HepG2 (cell line): ENCODE measurements at regions not wholly inside any gene's neighbourhood (a gene's known extent, or its start where the extent isn't known, plus 50 kb on each side); places are given as distances from the start of the nearest gene placed in this dataset.

ENCODE experiments used
- ATAC-seq: fragments of 200-7000 bp; cut with Tn5 transposase; 3 replicates; pipeline ENCODE4 v1.9.1; 2020; ENCODE audit warnings: mild to moderate bottlenecking, moderate library complexity
- BruUV-seq: library from RNA; stranded (reverse); fragments of 400-500 nt; replicated peaks from 2 replicates; lab custom pipeline; 2021; lab: Mats Ljungman, UMichigan
- CTCF ChIA-PET: fragments of 300-600 bp; formaldehyde crosslinking; extraction: SDS; loops from one replicate; lab custom pipeline; 2021; ENCODE audit warnings: low total read pairs, inconsistent platforms, low intra/inter-chr PET ratio; lab: Yijun Ruan, JAX
- POLR2A ChIA-PET: fragments of 350-600 bp; sonication (Branson Sonifier 250); formaldehyde crosslinking; loops from one replicate; lab custom pipeline; 2020; ENCODE audit warnings: antibody characterized with exemption, inconsistent platforms; lab: Yijun Ruan, JAX
- DNase-seq: peaks from one replicate; pipeline ENCODE4 v3.0.0-alpha.2; 2015; ENCODE audit warnings: low spot score
- FAIRE-seq: peaks from 3 replicates; lab custom pipeline; 2011; peaks lifted over from hg19 to GRCh38; lab: Jason Lieb, UNC
- H2AFZ ChIP-seq: one replicate; pipeline ENCODE4 v1.6.1; 2011; ENCODE audit warnings: low read length, inconsistent platforms
- H3K27ac ChIP-seq: fragments of 300-600 bp; 3 replicates; pipeline ENCODE4 v1.8.0; 2011; ENCODE audit warnings: mixed run types, mild to moderate bottlenecking, mixed read lengths, low read length, inconsistent platforms; ENCODE audit not compliant: insufficient read depth; ENCODE audit errors: extremely low read length
- H3K27me3 ChIP-seq, 2 experiments: fragments of 200-600 bp in 1 of 2; 2 replicates in 1 of 2; 3 replicates in 1 of 2; pipeline versions ENCODE4 v1.6.0 to v1.8.0; 2011; ENCODE audit warnings: low read length in 2 of 2, mild to moderate bottlenecking in 2 of 2, moderate library complexity in 2 of 2, inconsistent platforms in 1 of 2; ENCODE audit not compliant: insufficient read depth in 2 of 2, control insufficient read depth in 1 of 2
- H3K36me3 ChIP-seq, 2 experiments: fragments of 200-600 bp in 1 of 2; replicated peaks in 1 of 2; 2 replicates in 1 of 2; 3 replicates in 1 of 2; pipeline versions ENCODE4 v1.5.1 to v1.8.0; 2011; ENCODE audit warnings: low read length in 2 of 2, inconsistent platforms in 1 of 2; ENCODE audit not compliant: insufficient read depth in 2 of 2, control insufficient read depth in 1 of 2
- H3K4me1 ChIP-seq: 2 replicates; pipeline ENCODE4 v1.5.1; 2012; ENCODE audit warnings: low read length, inconsistent platforms; ENCODE audit not compliant: insufficient read depth
- H3K4me2 ChIP-seq: 2 replicates; pipeline ENCODE4 v1.6.0; 2011; ENCODE audit warnings: low read depth, low read length, inconsistent platforms
- H3K4me3 ChIP-seq, 3 experiments: fragments of 200-600 bp in 1 of 3; sonication (generic), shearing (Covaris generic) in 1 of 3; replicated peaks in 1 of 3; 2 replicates each; pipeline ENCODE4 v1.5.1; 2011 to 2016; ENCODE audit warnings: low read length in 3 of 3, inconsistent platforms in 2 of 3, low read depth in 2 of 3, mild to moderate bottlenecking in 2 of 3, control low read depth in 1 of 3, mixed read lengths in 1 of 3; ENCODE audit not compliant: insufficient read depth in 1 of 3
- H3K79me2 ChIP-seq: one replicate; pipeline ENCODE4 v1.6.1; 2011; ENCODE audit warnings: low read length, inconsistent platforms; ENCODE audit not compliant: insufficient read depth
- H3K9ac ChIP-seq: 2 replicates; pipeline ENCODE4 v1.6.0; 2011; ENCODE audit warnings: mild to moderate bottlenecking, low read depth, low read length, inconsistent platforms; ENCODE audit not compliant: insufficient read depth
- H3K9me3 ChIP-seq: 2 replicates; pipeline ENCODE4 v1.5.1; 2012; ENCODE audit warnings: mild to moderate bottlenecking, low read length
- H4K20me1 ChIP-seq: 2 replicates; pipeline ENCODE4 v1.6.0; 2011; ENCODE audit warnings: inconsistent platforms, mild to moderate bottlenecking, low read length, moderate library complexity; ENCODE audit not compliant: insufficient read depth
- ARNTL ChIP-seq: sonication (generic); formaldehyde crosslinking; IDR thresholded peaks from 2 replicates; pipeline ENCODE4 v1.4.0; 2020; ENCODE audit warnings: mild to moderate bottlenecking, missing genetic modification reagents
- FOXP4 ChIP-seq: sonication (generic); formaldehyde crosslinking; IDR thresholded peaks from 2 replicates; pipeline ENCODE4 v1.4.0; 2020; ENCODE audit warnings: missing genetic modification reagents
- HNF1A ChIP-seq, 2 experiments: sonication (generic) in 1 of 2; formaldehyde crosslinking in 1 of 2; IDR thresholded peaks; 2 replicates each; pipeline versions ENCODE4 v1.4.0 to v1.6.1; 2016 to 2020; ENCODE audit warnings: borderline replicate concordance in 1 of 2, low read depth in 1 of 2, mild to moderate bottlenecking in 1 of 2, missing genetic modification reagents in 1 of 2
- MIER3 ChIP-seq: IDR thresholded peaks from 2 replicates; pipeline ENCODE4 v1.6.1; 2016; ENCODE audit warnings: missing compliant biosample characterization, borderline replicate concordance
- MYC ChIP-seq: sonication (generic); formaldehyde crosslinking; IDR thresholded peaks from 2 replicates; pipeline ENCODE4 v1.9.0; 2021; ENCODE audit warnings: missing genetic modification reagents, borderline replicate concordance
- RFX1 ChIP-seq: fragments of 450-650 bp; IDR thresholded peaks from 2 replicates; pipeline ENCODE4 v1.6.1; 2017
- SNAPC2 ChIP-seq: sonication (generic); formaldehyde crosslinking; IDR thresholded peaks from 2 replicates; pipeline ENCODE4 v1.8.1; 2022; ENCODE audit warnings: mild to moderate bottlenecking, missing genetic modification reagents
- UBTF ChIP-seq: sonication (generic); formaldehyde crosslinking; IDR thresholded peaks from 2 replicates; pipeline ENCODE4 v1.4.0; 2020; ENCODE audit warnings: mild to moderate bottlenecking, missing genetic modification reagents
- ZBTB42 ChIP-seq: sonication (generic); formaldehyde crosslinking; IDR thresholded peaks from 2 replicates; pipeline ENCODE4 v1.5.0; 2020; ENCODE audit warnings: mild to moderate bottlenecking, missing genetic modification reagents
- ZNF33B ChIP-seq: sonication (generic); formaldehyde crosslinking; IDR thresholded peaks from 2 replicates; pipeline ENCODE4 v1.5.1; 2020; ENCODE audit warnings: mild to moderate bottlenecking, missing genetic modification reagents
- ZNF576 ChIP-seq: sonication (generic); formaldehyde crosslinking; IDR thresholded peaks from 2 replicates; pipeline ENCODE4 v1.4.0; 2020; ENCODE audit warnings: mild to moderate bottlenecking, missing genetic modification reagents
- ZNF879 ChIP-seq: sonication (generic); formaldehyde crosslinking; IDR thresholded peaks from 2 replicates; pipeline ENCODE4 v1.8.1; 2023; ENCODE audit warnings: missing genetic modification reagents
- WGBS: methylation state at CpG from one replicate; pipeline ENCODE4 v1.1.6; 2017; ENCODE audit warnings: low lambda C conversion rate; 5-methylcytosine and 5-hydroxymethylcytosine counted together
- in situ Hi-C: cut with HindIII; loops from 2 replicates; pipeline ENCODE4 v1.10.0; 2017; ENCODE audit warnings: low pct_unique_long_range_greater_than_20kb; ENCODE audit not compliant: extremely low pct_ligation_motif_present
- intact Hi-C: fragments of 100-400 bp; cut with micrococcal nuclease; formaldehyde crosslinking; loops from one replicate; pipeline ENCODE4 v1.10.0; 2022; ENCODE audit not compliant: unreplicated experiment

- TF ChIP-seq ARNTL = no peak
Observed at GRCh38 chr1:86273066-86273465, 116.5 kb upstream of the COL24A1 start (continued).

GRCh38 chr1:86272083-86272482 lies 115.5 kb upstream of the COL24A1 start:
- H3K9ac ChIP-seq = no peak overlapping the region
- no peak for TF ChIP-seq UBTF (CRISPR knock-in tag)
- no peak for TF ChIP-seq ZNF576 (CRISPR knock-in tag)
- TF ChIP-seq FOXP4 (CRISPR knock-in tag) = no peak
- no peak for TF ChIP-seq ZBTB42
- no peak for TF ChIP-seq SNAPC2 (CRISPR knock-in tag)
- TF ChIP-seq MYC = no peak
- no peak for TF ChIP-seq RFX1
- no peak for TF ChIP-seq ZNF33B (CRISPR knock-in tag)
- TF ChIP-seq HNF1A (IDR thresholded peaks at IDR 0.05; ENCODE audit: low read depth) = no peak
- no peak for TF ChIP-seq HNF1A (CRISPR knock-in tag; IDR thresholded peaks at IDR 0.05; ENCODE audit: borderline replicate concordance)
- no peak for TF ChIP-seq MIER3 (CRISPR knock-in tag)
- TF ChIP-seq ZNF879 (CRISPR knock-in tag) = no peak
- POLR2A ChIA-PET = no interaction called here
- H3K79me2 ChIP-seq = no peaks in the 10 kb centered on the region
- in situ Hi-C loops (no loop called here), intact Hi-C loops (no loop called here)
- FAIRE-seq (no peak), DNase-seq (no peak), ATAC-seq (no peak)
- no peaks in the 10 kb centered on the region for H4K20me1 ChIP-seq
- no peak overlapping the region for H3K4me2 ChIP-seq
- no peak overlapping the region for H3K4me3 ChIP-seq
- H3K4me1 ChIP-seq = no peaks in the 10 kb centered on the region
- no peaks in the 10 kb centered on the region for H3K27me3 ChIP-seq
- 17% methylated on average over 3 of the region's 3 CpGs for WGBS
- no peaks in the 10 kb centered on the region for H3K9me3 ChIP-seq
- CTCF ChIA-PET = no interaction called here
- no peaks in the 10 kb centered on the region for H3K36me3 ChIP-seq
- H3K27ac ChIP-seq = no peak overlapping the region
- no peak overlapping the region for H2AFZ ChIP-seq
- BruUV-seq = no TSS peak
